NT2/D1 (cell line): ENCODE measurements at regions not wholly inside any gene's neighbourhood (a gene's known extent, or its start where the extent isn't known, plus 50 kb on each side); places are given as distances from the start of the nearest gene placed in this dataset.

Experiments used
- DNase-seq: peaks from one replicate; pipeline ENCODE4 v3.0.0-alpha.2; 2011; ENCODE audit warnings: low read depth, low spot score
- H3K27me3 ChIP-seq: 2 replicates; pipeline ENCODE4 v1.6.0; 2011; ENCODE audit warnings: mild to moderate bottlenecking; ENCODE audit not compliant: insufficient read length, insufficient read depth
- H3K36me3 ChIP-seq: 2 replicates; pipeline ENCODE4 v1.6.1; 2011; ENCODE audit warnings: mild to moderate bottlenecking, low read length, mixed read lengths; ENCODE audit not compliant: insufficient read depth, insufficient read length
- H3K4me1 ChIP-seq: 2 replicates; pipeline ENCODE4 v1.5.1; 2011; ENCODE audit not compliant: insufficient read depth, insufficient read length
- H3K4me3 ChIP-seq: 2 replicates; pipeline ENCODE4 v1.5.1; 2011; ENCODE audit warnings: low read depth; ENCODE audit not compliant: insufficient read length
- H3K9ac ChIP-seq: 2 replicates; pipeline ENCODE4 v1.6.0; 2011; ENCODE audit warnings: low read depth; ENCODE audit not compliant: insufficient read length
- H3K9me3 ChIP-seq: 2 replicates; pipeline ENCODE4 v1.5.1; 2011; ENCODE audit warnings: mild to moderate bottlenecking, low read length; ENCODE audit not compliant: insufficient read depth
- SUZ12 ChIP-seq: IDR thresholded peaks from 2 replicates; pipeline ENCODE4 v1.6.1; 2011; ENCODE audit not compliant: insufficient read length, insufficient read depth; ENCODE audit errors: extremely low read depth
- YY1 ChIP-seq: IDR thresholded peaks from 2 replicates; pipeline ENCODE4 v1.6.1; 2011; ENCODE audit not compliant: insufficient read length, insufficient read depth
- ZNF274 ChIP-seq: IDR thresholded peaks from 2 replicates; pipeline ENCODE4 v1.6.1; 2011; ENCODE audit warnings: mild to moderate bottlenecking, low read depth, low read length

DNA sequence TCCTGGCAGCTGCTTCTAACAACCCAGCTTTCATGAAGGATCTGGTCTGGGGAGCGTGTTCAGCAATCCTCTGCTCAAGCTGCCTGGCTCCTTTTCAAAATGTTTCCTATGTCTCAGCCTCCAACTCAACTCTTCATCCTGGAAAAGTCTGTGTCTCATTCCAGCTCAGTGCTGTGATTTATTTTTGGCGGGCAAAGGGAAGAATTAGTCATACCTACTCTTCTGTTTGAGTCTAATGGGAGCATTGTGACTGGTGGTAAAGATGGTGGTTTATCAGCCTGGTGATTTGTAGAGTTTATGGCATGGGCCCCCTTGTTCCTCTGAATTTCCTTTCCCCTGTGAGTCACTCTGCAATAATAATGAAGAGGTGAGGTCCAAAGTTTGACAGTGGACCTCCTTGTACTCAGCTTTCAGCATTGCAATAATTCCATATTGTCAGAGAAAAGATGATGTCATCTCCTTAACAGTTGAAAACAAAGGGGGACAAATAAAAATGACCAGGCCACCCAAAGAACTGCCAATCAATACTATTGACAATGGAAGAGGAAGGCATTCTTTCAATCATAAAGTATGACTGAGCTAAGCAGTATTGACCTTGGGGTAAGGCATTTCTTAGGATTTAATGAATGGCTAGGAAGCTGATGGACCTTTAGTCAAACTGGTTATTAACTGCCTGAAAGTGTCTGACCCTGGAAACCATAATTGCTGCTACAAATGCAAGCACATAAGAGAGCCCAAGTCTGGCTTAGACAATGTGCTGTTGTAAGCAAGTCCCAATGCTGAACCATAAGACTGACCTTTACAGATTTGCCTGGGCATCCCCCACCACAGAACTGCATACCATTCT, 204.7 kb upstream of the MCTP2 start:
- no peak overlapping the region for H3K9ac ChIP-seq
- TF ChIP-seq ZNF274 (no peak), YY1 (no peak), SUZ12 (no peak)
- no peaks in the 10 kb centered on the region for H3K36me3 ChIP-seq
- H3K27me3 ChIP-seq = no peaks in the 10 kb centered on the region
- H3K4me1 ChIP-seq = no peaks in the 10 kb centered on the region
- no peak overlapping the region for H3K4me3 ChIP-seq
- no peak for DNase-seq
- no peaks in the 10 kb centered on the region for H3K9me3 ChIP-seq

DNA sequence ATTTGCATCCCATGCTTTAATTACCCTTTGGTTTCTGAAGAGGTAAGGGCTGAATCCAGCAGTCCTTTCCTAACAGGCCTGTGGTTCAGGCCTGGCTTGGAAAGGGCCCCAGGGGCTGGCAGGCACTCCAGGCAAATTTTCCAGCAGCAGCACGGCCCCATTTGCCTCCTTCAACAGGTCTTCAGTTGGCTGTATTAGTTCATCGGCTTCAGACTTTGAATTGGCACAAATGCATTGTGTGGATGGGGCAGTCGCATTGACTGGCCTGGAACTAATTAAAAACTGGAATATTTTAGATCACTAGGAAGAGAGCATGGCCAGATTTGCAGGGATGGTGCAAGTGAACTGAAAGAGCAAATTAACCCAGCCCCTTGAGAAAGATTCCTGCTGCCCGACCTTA, 207.8 kb upstream of the MCTP2 start:
- Histone ChIP-seq H3K4me3 (no peak overlapping the region), H3K9ac (no peak overlapping the region), H3K36me3 (no peaks in the 10 kb centered on the region), H3K9me3 (no peaks in the 10 kb centered on the region), H3K27me3 (no peaks in the 10 kb centered on the region), H3K4me1 (no peaks in the 10 kb centered on the region)
- TF ChIP-seq YY1 (no peak), SUZ12 (no peak), ZNF274 (no peak)
- no peak for DNase-seq

DNA sequence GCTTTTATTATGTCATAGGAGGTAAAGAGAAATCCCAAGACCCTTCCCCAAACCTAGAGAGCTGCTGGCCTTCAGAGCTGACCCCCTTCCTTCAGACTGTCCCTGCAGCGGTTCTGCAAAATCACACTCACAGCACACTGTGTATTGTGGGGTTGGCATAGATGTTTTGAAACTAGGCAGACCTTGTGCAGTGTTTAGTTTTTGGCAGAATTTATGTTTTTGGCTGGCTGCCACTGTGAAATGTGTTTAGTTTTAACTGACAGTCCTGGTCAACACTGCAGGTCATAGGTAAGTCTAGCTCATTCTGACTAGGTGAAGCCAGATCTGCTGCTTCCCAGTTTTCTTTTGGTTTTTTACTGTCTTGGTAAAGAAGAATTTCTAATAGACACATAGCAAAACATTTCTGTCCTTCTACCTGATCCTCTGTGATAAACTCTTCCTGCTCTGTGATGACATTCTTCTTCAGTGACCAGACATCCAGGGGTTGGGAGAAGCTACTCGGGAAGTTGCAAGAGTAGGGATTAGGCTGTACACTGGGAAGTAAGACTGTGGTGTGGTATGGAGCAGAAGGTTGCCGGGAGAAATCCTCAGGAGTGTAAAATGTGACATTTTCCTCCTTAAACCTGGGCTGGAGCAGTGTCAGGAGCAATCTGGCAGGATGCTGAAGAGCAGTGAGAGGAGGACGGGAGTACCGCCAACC, 209.6 kb upstream of the MCTP2 start:
- Histone ChIP-seq H3K36me3 (no peaks in the 10 kb centered on the region), H3K9ac (no peak overlapping the region), H3K9me3 (no peaks in the 10 kb centered on the region), H3K4me1 (no peaks in the 10 kb centered on the region), H3K27me3 (no peaks in the 10 kb centered on the region), H3K4me3 (no peak overlapping the region)
- DNase-seq = no peak
- TF ChIP-seq YY1 (no peak), SUZ12 (no peak), ZNF274 (no peak)

DNA sequence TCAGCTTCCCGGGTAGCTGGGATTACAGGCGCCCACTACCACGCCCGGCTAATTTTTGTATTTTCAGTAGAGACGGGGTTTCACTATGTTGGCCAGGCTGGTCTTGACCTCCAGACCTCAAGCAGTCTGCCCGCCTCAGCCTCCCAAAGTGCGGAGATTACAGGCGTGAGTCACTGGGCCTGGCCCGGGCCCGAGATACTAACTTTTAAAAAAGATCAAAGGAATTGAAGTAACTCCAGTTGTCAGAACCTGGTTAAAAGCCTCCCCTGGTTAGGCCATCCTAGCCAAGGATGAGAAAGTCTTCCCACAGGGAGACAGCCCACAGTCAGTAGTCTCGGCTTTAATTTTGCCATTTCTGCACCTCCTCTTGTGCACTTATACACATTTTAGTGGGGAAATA, 212.3 kb upstream of the MCTP2 start:
- Histone ChIP-seq H3K9me3 (0 out of 2 replicates have a peak, but pooled peaks cover 7% of the 10 kb centered on the region), H3K27me3 (no peaks in the 10 kb centered on the region), H3K36me3 (no peaks in the 10 kb centered on the region), H3K4me3 (no peak overlapping the region), H3K9ac (no peak overlapping the region), H3K4me1 (no peaks in the 10 kb centered on the region)
- TF ChIP-seq ZNF274 (no peak), YY1 (no peak), SUZ12 (no peak)
- no peak for DNase-seq

DNA sequence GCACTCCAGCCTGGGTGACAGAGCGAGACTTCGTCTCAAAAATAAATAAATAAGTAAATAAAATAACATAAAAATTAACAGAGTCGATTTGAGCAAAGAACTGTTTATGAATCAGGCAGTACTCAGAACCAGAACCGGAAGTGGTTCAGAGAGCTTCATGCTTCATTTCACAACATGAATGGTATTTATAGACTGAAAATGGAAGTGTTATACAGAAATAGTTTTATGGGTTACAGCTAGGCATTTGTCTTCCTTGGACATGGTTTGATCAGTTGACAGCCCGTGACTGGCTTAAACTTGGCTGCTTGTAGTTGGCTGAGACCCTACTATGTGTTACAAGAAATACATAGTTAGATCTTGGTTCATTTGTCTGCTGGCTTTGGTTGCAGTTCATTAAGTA, 216.0 kb upstream of the MCTP2 start:
- Histone ChIP-seq H3K36me3 (no peaks in the 10 kb centered on the region), H3K4me3 (no peak overlapping the region), H3K9ac (no peak overlapping the region), H3K9me3 (0 out of 2 replicates have a peak, but pooled peaks cover 7% of the 10 kb centered on the region), H3K4me1 (no peaks in the 10 kb centered on the region), H3K27me3 (no peaks in the 10 kb centered on the region)
- no peak for DNase-seq
- TF ChIP-seq ZNF274 (no peak), SUZ12 (no peak), YY1 (no peak)

DNA sequence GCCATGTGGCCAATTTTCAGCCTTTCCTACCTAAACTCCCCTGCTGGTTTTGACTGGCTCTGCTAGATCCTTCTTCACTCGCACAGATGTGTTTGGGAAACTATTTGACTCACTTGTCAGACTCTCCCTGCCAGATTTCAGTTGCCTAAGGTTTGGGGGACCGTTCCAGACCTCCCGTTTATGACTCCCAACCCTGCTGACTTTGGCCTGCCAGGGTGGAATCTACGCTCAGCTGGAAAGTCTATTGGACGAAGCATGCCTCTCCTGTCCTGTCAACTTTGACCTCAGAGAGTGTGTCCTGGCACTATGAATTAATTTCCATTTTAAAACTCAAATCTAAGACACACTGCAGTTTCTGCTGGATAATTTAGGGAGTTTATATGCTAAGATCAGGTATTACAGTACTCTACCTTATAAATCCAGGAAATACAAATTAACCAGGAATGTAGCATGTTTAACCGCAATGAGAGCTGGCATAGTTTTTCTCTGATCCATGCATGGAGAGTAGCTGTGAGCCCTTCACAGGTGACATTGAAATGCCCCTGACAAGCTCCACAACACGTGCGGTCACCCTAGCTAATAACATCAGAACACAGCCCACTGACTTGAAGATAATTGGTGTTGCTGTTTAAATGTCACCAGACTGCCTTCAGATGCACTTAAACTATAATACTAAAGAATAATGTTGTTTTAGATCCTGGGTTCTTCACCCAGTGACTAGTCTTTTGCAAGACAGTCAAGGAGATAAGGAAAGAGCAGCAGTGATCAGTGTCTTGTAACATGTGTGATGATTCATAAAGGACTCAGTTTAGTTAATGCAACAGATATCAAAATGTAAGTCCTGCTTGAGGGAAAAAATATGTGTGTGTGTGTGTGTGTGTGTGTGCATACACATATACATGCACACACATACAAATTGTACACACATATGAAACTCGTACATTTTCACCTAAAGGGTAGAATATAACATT, 223.0 kb upstream of the MCTP2 start:
- Histone ChIP-seq H3K4me3 (no peak overlapping the region), H3K9ac (no peak overlapping the region), H3K9me3 (peaks cover 8% of the 10 kb centered on the region; the same call in 1 of the 2 replicates), H3K27me3 (no peaks in the 10 kb centered on the region), H3K4me1 (no peaks in the 10 kb centered on the region), H3K36me3 (no peaks in the 10 kb centered on the region)
- TF ChIP-seq ZNF274 (no peak), SUZ12 (no peak), YY1 (no peak)
- DNase-seq = no peak
